Spleen (tissue), 11 donors: ENCODE measurements at regions not wholly inside any gene's neighbourhood (a gene's known extent, or its start where the extent isn't known, plus 50 kb on each side); places are given as distances from the start of the nearest gene placed in this dataset.

ENCODE experiments used
- DNase-seq: peaks from one replicate; pipeline ENCODE4 v3.0.0-alpha.2; 2020
- H3K27ac ChIP-seq, 8 donors: fragments of 200-600 bp; sonication (generic) in 7 of 8; 1 replicate in 4 of 8; 2 replicates in 4 of 8; pipeline versions ENCODE4 v1.5.0 to v1.8.0; 2016 to 2021; ENCODE audit warnings: inconsistent platforms in 4 of 8, mild to moderate bottlenecking in 4 of 8, moderate library complexity in 1 of 8
- H3K27me3 ChIP-seq, 7 donors: fragments of 200-600 bp; sonication (generic) in 6 of 7; replicated peaks in 1 of 7; 1 replicate in 4 of 7; 2 replicates in 3 of 7; pipeline versions ENCODE4 v1.5.0 to v1.8.0; 2016 to 2021; ENCODE audit warnings: inconsistent platforms in 3 of 7, mild to moderate bottlenecking in 1 of 7
- H3K36me3 ChIP-seq, 6 donors: fragments of 200-600 bp; sonication (generic) in 5 of 6; 1 replicate in 4 of 6; 2 replicates in 2 of 6; pipeline versions ENCODE4 v1.5.0 to v1.8.0; 2016 to 2021; ENCODE audit warnings: inconsistent platforms in 2 of 6
- H3K4me1 ChIP-seq, 6 donors: fragments of 200-600 bp; sonication (generic) in 5 of 6; 1 replicate in 3 of 6; 2 replicates in 3 of 6; pipeline versions ENCODE4 v1.5.0 to v1.8.0; 2016 to 2021; ENCODE audit warnings: inconsistent platforms in 3 of 6
- H3K4me3 ChIP-seq, 8 donors: fragments of 200-600 bp; sonication (generic) in 7 of 8; 1 replicate in 4 of 8; 2 replicates in 4 of 8; pipeline versions ENCODE4 v1.5.0 to v1.8.0; 2016 to 2021; ENCODE audit warnings: inconsistent platforms in 4 of 8, mild to moderate bottlenecking in 4 of 8, moderate library complexity in 2 of 8
- H3K9me3 ChIP-seq, 8 donors: fragments of 200-600 bp; sonication (generic) in 7 of 8; 1 replicate in 4 of 8; 2 replicates in 4 of 8; pipeline versions ENCODE4 v1.5.0 to v1.8.0; 2016 to 2021; ENCODE audit warnings: inconsistent platforms in 4 of 8
- POLR2A ChIP-seq, 3 donors: fragments of 450-650 bp; IDR thresholded peaks; one replicate each; pipeline ENCODE4 v1.5.1; 2017; ENCODE audit warnings: antibody characterized with exemption in 3 of 3, mild to moderate bottlenecking in 1 of 3
- POLR2AphosphoS5 ChIP-seq, 3 donors: sonication (generic); formaldehyde crosslinking; IDR thresholded peaks; one replicate each; pipeline ENCODE4 v1.5.1; 2017; ENCODE audit warnings: antibody characterized with exemption in 3 of 3
- WGBS, 5 donors: extraction: QIAGEN DNeasy Blood & Tissue Kit in 3 of 5; methylation state at CpG; one replicate each; pipeline versions ENCODE4 v1.1.5 to v1.1.7; 2013 to 2018; 5-methylcytosine and 5-hydroxymethylcytosine counted together
- intact Hi-C: fragments of 100-400 bp; cut with DNase I; formaldehyde crosslinking; loops from one replicate; pipeline ENCODE4 v1.15.0; 2023; ENCODE audit warnings: low total_unique reads
- TF ChIP-seq, protein P1 (sequence below), 11 experiments: fragments of 200-600 bp in 7 of 11; fragments of 450-650 bp in 4 of 11; sonication (generic) in 4 of 11; IDR thresholded peaks in 8 of 11; conservative IDR thresholded peaks in 3 of 11; 1 replicate in 7 of 11; 2 replicates in 4 of 11; pipeline versions ENCODE4 v1.4.0 to v1.8.0; 2016 to 2021; ENCODE audit warnings: antibody characterized with exemption in 11 of 11, inconsistent platforms in 4 of 11, mild to moderate bottlenecking in 1 of 11
- donor health status: healthy with polysubstance abuse.
- donor health status: DM: no; HTN: no; CAD: no; lungs with moderate emphysema.
- donor health status: DM: no; HTN: no; CAD: no.
- donor health status: Bipolar disorder and iron deficiency.
- donor health status: healthy.
- donor health status: DM: no; HTN: no; CAD: no.
- donor health status: DM: yes; HTN: yes; CAD: no.

DNA sequence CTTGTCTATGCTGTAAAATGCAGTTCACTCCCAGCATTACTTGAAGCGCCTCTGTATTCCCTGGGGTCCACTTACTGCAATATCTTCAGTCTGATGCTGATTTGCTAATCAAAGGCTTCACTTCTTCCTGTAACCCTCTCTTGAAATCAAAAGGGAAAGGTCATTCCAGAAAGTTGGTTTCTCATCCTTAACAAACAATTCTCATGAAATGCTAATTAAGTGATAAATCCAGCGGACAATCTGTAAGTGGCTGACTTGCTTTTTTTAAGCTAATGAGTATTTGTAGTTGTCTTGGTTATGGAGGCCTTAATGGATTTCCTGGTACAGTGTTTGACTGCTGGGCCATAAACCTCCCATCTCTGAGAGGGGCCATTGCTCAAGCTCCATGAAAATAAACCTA, 499.6 kb upstream of the HS6ST1 start:
- TF ChIP-seq POLR2A (IDR thresholded peaks at IDR 0.05) (no peak), POLR2AphosphoS5 (IDR thresholded peaks at IDR 0.05) (no peak)
- TF ChIP-seq, protein P1, sequence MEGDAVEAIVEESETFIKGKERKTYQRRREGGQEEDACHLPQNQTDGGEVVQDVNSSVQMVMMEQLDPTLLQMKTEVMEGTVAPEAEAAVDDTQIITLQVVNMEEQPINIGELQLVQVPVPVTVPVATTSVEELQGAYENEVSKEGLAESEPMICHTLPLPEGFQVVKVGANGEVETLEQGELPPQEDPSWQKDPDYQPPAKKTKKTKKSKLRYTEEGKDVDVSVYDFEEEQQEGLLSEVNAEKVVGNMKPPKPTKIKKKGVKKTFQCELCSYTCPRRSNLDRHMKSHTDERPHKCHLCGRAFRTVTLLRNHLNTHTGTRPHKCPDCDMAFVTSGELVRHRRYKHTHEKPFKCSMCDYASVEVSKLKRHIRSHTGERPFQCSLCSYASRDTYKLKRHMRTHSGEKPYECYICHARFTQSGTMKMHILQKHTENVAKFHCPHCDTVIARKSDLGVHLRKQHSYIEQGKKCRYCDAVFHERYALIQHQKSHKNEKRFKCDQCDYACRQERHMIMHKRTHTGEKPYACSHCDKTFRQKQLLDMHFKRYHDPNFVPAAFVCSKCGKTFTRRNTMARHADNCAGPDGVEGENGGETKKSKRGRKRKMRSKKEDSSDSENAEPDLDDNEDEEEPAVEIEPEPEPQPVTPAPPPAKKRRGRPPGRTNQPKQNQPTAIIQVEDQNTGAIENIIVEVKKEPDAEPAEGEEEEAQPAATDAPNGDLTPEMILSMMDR (IDR thresholded peaks at IDR 0.05 in 8 of 11, conservative IDR thresholded peaks at IDR 0.05 in 3 of 11) = no peak
- intact Hi-C loops = no loop called here
- Histone ChIP-seq H3K4me3 (no peak overlapping the region), H3K27ac (no peak overlapping the region), H3K27me3 (peaks cover 0 to 19% (median 0%) of the 10 kb centered on the region in 7 donors), H3K36me3 (no peaks in the 10 kb centered on the region), H3K4me1 (no peaks in the 10 kb centered on the region), H3K9me3 (no peaks in the 10 kb centered on the region)
- no peak for DNase-seq
- WGBS, 5 donors = 77 to 92% (median 90%) methylated on average over 2 of the region's 2 CpGs

- intact Hi-C loops = no loop called here
- Histone ChIP-seq H3K4me1 (no peaks in the 10 kb centered on the region), H3K27ac (no peak overlapping the region), H3K9me3 (peaks cover 0 to under 1% (median 0%) of the 10 kb centered on the region in 8 donors), H3K4me3 (no peak overlapping the region), H3K36me3 (no peaks in the 10 kb centered on the region), H3K27me3 (peaks cover 0 to 19% (median 0%) of the 10 kb centered on the region in 7 donors)
- WGBS, 5 donors = 81 to 90% (median 85%) methylated on average over 11 of the region's 11 CpGs
- no peak for TF ChIP-seq POLR2AphosphoS5 (IDR thresholded peaks at IDR 0.05)
- TF ChIP-seq POLR2A (IDR thresholded peaks at IDR 0.05) = no peak
- TF ChIP-seq, protein P1 (IDR thresholded peaks at IDR 0.05 in 8 of 11, conservative IDR thresholded peaks at IDR 0.05 in 3 of 11) = no peak
- DNase-seq = no peak
Observed at GRCh38 chr2:128818704-128819491, 500.2 kb upstream of the HS6ST1 start.

- WGBS, 5 donors = 90 to 96% (median 91%) methylated on average over 4 of the region's 4 CpGs
- no peak for DNase-seq
- H3K4me3 ChIP-seq = no peak overlapping the region
- H3K9me3 ChIP-seq = peaks cover 0 to 5% (median 0%) of the 10 kb centered on the region in 8 donors
- H3K27me3 ChIP-seq = peaks cover 0 to 19% (median 0%) of the 10 kb centered on the region in 7 donors
- H3K27ac ChIP-seq = no peak overlapping the region
- TF ChIP-seq POLR2A (IDR thresholded peaks at IDR 0.05) (no peak), POLR2AphosphoS5 (IDR thresholded peaks at IDR 0.05) (no peak)
- TF ChIP-seq, protein P1 (IDR thresholded peaks at IDR 0.05 in 8 of 11, conservative IDR thresholded peaks at IDR 0.05 in 3 of 11) = no peak
- H3K36me3 ChIP-seq = no peaks in the 10 kb centered on the region
- intact Hi-C loops = no loop called here
- no peaks in the 10 kb centered on the region for H3K4me1 ChIP-seq
Observed at GRCh38 chr2:128820452-128820851, 501.8 kb upstream of the HS6ST1 start.

DNA sequence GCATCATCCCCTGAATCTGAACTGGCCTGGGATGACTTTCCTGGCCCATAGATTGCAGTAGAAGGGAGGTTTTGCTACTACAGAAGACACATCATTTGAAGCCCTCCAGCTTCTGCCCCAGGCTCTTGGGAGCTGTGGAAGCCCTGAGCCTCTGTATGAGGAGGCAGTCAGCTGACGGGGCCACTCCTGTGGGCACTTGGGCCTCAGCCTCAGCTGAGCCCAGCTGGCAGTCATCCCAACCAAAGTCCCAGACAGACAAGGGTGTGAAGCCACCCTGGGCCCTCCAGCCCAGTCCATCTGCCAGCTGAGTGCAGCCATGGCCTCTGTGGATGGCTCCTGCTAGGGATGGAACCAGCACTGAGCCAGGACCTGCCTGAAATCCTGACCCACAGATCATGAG, 502.3 kb upstream of the HS6ST1 start:
- TF ChIP-seq, protein P1 (IDR thresholded peaks at IDR 0.05 in 8 of 11, conservative IDR thresholded peaks at IDR 0.05 in 3 of 11) = no peak
- TF ChIP-seq POLR2AphosphoS5 (IDR thresholded peaks at IDR 0.05) (no peak), POLR2A (IDR thresholded peaks at IDR 0.05) (no peak)
- WGBS, 5 donors = 93 to 100% (median 95%) methylated on average over 1 of the region's 1 CpG; no CpG with 5 or more reads in 2 of the 5 donors
- H3K27me3 ChIP-seq = peaks cover 0 to 19% (median 0%) of the 10 kb centered on the region in 7 donors
- H3K27ac ChIP-seq = no peak overlapping the region
- intact Hi-C loops = no loop called here
- H3K4me1 ChIP-seq = no peaks in the 10 kb centered on the region
- H3K4me3 ChIP-seq = no peak overlapping the region
- DNase-seq = no peak
- H3K36me3 ChIP-seq = no peaks in the 10 kb centered on the region
- peaks cover 0 to 5% (median 0%) of the 10 kb centered on the region in 8 donors for H3K9me3 ChIP-seq
